GM12878 (cell line): ENCODE measurements at regions not wholly inside any gene's neighbourhood (a gene's known extent, or its start where the extent isn't known, plus 50 kb on each side); places are given as distances from the start of the nearest gene placed in this dataset.

Experiments
- CTCF ChIP-seq, 3 experiments: IDR thresholded peaks in 2 of 3; conservative IDR thresholded peaks in 1 of 3; 2 replicates each; pipeline ENCODE4 v1.5.1; 2011; ENCODE audit warnings: low read depth in 3 of 3, low read length in 3 of 3, mild to moderate bottlenecking in 3 of 3, control low read depth in 2 of 3, moderate library complexity in 2 of 3, inconsistent platforms in 1 of 3, mixed read lengths in 1 of 3; ENCODE audit not compliant: control insufficient read depth in 2 of 3, insufficient read depth in 1 of 3; ENCODE audit errors: extremely low read depth in 1 of 3
- EP300 ChIP-seq, 2 experiments: fragments of 150-350 bp in 1 of 2; IDR thresholded peaks; 2 replicates each; pipeline ENCODE4 v1.6.1; 2011 to 2012; ENCODE audit warnings: low read depth in 2 of 2, low read length in 2 of 2, borderline replicate concordance in 1 of 2, improper control_type of control experiment in 1 of 2, inconsistent platforms in 1 of 2; ENCODE audit not compliant: control insufficient read depth in 1 of 2
- ESRRA ChIP-seq: IDR thresholded peaks from 2 replicates; pipeline ENCODE4 v1.6.1; 2012; ENCODE audit warnings: mild to moderate bottlenecking, low read length, improper control_type of control experiment
- FOXK2 ChIP-seq: fragments of 450-650 bp; IDR thresholded peaks from 2 replicates; pipeline ENCODE4 v1.6.1; 2017; ENCODE audit warnings: mild to moderate bottlenecking, moderate library complexity
- FOXM1 ChIP-seq: IDR thresholded peaks from 2 replicates; pipeline ENCODE4 v1.6.1; 2012; ENCODE audit warnings: low read depth, mild to moderate bottlenecking, inconsistent platforms, low read length, moderate library complexity
- POLR2A ChIP-seq: IDR thresholded peaks from 2 replicates; pipeline ENCODE4 v1.6.1; 2011; ENCODE audit warnings: low read depth, mild to moderate bottlenecking, low read length
- RAD21 ChIP-seq: IDR thresholded peaks from 2 replicates; pipeline ENCODE4 v1.6.1; 2011; ENCODE audit warnings: mild to moderate bottlenecking, low read depth, low read length, moderate library complexity; ENCODE audit not compliant: insufficient read depth
- SIN3A ChIP-seq: IDR thresholded peaks from 2 replicates; pipeline ENCODE4 v1.6.1; 2012; ENCODE audit warnings: low read depth, low read length, improper control_type of control experiment
- STAT3 ChIP-seq: IDR thresholded peaks from 2 replicates; pipeline ENCODE4 v1.6.1; 2011; ENCODE audit warnings: low read depth, low read length, improper control_type of control experiment
- TF ChIP-seq, protein P1 (sequence below): fragments of 450-650 bp; IDR thresholded peaks from 2 replicates; pipeline ENCODE4 v1.6.1; 2017; ENCODE audit warnings: mild to moderate bottlenecking

GRCh38 chr6:84501315-84501714 is 263.1 kb downstream of the TBX18 start:
- TF ChIP-seq STAT3 (no peak), ESRRA (no peak), CTCF (IDR thresholded peaks at IDR 0.05 in 2 of 3, conservative IDR thresholded peaks at IDR 0.05 in 1 of 3; ENCODE audit: control insufficient read depth in 2 of 3, extremely low read depth in 1 of 3, insufficient read depth in 1 of 3, low read depth in 3 of 3, low read length in 3 of 3) (no peak), FOXK2 (no peak), EP300 (IDR thresholded peaks at IDR 0.05; ENCODE audit: borderline replicate concordance in 1 of 2, control insufficient read depth in 1 of 2, low read depth in 2 of 2, low read length in 2 of 2) (no peak), FOXM1 (no peak), POLR2A (no peak), RAD21 (no peak), SIN3A (no peak)
- TF ChIP-seq, protein P1, sequence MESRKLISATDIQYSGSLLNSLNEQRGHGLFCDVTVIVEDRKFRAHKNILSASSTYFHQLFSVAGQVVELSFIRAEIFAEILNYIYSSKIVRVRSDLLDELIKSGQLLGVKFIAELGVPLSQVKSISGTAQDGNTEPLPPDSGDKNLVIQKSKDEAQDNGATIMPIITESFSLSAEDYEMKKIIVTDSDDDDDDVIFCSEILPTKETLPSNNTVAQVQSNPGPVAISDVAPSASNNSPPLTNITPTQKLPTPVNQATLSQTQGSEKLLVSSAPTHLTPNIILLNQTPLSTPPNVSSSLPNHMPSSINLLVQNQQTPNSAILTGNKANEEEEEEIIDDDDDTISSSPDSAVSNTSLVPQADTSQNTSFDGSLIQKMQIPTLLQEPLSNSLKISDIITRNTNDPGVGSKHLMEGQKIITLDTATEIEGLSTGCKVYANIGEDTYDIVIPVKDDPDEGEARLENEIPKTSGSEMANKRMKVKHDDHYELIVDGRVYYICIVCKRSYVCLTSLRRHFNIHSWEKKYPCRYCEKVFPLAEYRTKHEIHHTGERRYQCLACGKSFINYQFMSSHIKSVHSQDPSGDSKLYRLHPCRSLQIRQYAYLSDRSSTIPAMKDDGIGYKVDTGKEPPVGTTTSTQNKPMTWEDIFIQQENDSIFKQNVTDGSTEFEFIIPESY = no peak
